ENCODE measurements at regions not wholly inside any gene's neighbourhood (a gene's known extent, or its start where the extent isn't known, plus 50 kb on each side); places are given as distances from the start of the nearest gene placed in this dataset.

DNA sequence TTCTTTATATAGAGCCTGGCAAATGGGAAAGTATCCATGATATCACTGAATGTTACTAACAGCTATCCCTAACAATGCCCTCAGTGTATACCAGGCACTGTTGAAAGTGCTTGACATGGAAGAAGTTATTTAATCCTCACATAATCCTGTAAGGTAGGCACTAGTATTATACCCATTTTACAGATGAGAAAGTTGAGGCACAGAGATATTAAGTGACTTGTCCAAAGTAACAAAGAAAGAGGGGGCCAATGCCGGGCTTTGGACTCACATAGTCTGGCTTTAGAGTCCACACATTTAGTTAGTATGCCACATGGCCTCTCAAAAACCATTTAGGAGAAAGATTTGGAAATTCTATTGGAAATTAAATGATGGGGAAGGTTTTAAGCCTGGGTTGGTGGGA, 220.8 kb upstream of the PLET1 start:
- TF ChIP-seq, protein P1, sequence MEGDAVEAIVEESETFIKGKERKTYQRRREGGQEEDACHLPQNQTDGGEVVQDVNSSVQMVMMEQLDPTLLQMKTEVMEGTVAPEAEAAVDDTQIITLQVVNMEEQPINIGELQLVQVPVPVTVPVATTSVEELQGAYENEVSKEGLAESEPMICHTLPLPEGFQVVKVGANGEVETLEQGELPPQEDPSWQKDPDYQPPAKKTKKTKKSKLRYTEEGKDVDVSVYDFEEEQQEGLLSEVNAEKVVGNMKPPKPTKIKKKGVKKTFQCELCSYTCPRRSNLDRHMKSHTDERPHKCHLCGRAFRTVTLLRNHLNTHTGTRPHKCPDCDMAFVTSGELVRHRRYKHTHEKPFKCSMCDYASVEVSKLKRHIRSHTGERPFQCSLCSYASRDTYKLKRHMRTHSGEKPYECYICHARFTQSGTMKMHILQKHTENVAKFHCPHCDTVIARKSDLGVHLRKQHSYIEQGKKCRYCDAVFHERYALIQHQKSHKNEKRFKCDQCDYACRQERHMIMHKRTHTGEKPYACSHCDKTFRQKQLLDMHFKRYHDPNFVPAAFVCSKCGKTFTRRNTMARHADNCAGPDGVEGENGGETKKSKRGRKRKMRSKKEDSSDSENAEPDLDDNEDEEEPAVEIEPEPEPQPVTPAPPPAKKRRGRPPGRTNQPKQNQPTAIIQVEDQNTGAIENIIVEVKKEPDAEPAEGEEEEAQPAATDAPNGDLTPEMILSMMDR (conservative IDR thresholded peaks at IDR 0.05; ENCODE audit: low read length): no peak
- no peak for DNase-seq (ENCODE audit: low read depth)

DNA sequence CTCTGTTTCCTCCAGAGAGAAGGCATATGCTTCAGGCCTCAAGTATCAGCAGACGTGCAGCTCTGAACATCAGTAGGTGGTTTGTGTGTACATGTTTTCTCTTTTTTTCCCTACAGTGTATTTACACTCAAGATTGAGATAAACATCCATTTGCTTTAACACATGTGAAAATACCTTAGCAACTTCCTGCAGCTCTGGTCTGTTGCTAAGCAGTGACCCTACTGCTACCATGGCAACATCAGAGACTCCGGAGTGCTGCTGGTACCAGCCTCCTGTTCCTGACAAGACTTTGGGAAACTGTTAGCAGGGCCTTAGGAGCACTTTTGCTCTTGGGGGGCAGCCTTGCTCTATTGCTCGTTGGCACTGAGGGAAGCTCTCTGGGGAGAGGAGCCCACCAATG, 221.2 kb upstream of the PLET1 start:
- no peak overlapping the region for H3K4me3 ChIP-seq (ENCODE audit: low read length)
- no peak for DNase-seq (ENCODE audit: low read depth)
- TF ChIP-seq, protein P1 (conservative IDR thresholded peaks at IDR 0.05; ENCODE audit: low read length): no peak

More for the DNA sequence above, 220.8 kb upstream of the PLET1 start:
- H3K4me3 ChIP-seq (ENCODE audit: low read length): no peak overlapping the region

DNA sequence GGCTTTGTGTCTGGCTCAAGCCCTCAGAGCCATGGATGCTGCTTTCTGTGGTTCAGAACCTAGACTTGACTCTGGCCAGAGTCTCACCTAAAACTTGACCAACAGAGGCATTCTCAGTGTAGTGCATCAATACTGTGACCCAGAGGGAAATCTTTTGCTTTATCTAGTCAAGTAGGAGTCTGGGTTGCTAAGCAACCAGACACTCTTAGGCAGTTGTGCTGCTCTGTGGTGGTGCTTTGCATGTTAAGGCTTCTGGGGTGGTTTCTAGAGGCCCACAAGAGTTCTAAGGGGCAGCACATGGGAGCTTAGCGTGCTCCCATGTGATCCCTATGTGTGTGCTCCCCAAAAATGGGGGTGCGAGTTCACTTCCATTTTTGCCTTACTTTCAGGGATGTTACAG, 224.6 kb upstream of the PLET1 start:
- H3K4me3 ChIP-seq (ENCODE audit: low read length): no peak overlapping the region
- TF ChIP-seq, protein P1 (conservative IDR thresholded peaks at IDR 0.05; ENCODE audit: low read length): no peak
- no peak for DNase-seq (ENCODE audit: low read depth)

DNA sequence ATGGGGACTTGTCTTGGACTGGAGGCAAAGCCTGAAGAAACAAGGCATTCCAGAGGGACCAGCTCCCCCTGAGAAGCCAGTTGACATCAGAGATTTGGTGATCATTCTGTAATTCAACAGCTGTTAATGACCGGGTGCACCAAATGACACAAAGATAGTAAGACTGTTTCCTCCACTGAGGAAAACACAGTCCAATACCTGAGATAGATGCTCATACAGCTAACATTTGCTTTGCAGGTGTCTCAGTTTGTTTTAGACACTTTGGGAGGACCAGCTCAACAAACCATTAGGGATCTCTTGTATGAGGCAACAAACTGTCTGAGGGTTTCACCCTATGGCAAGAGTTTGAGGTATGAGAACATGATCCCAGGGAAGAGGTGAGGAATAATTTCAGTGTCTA, 237.2 kb upstream of the PLET1 start:
- TF ChIP-seq, protein P1 (conservative IDR thresholded peaks at IDR 0.05; ENCODE audit: low read length): no peak
- no peak for DNase-seq (ENCODE audit: low read depth)
- no peak overlapping the region for H3K4me3 ChIP-seq (ENCODE audit: low read length)

DNA sequence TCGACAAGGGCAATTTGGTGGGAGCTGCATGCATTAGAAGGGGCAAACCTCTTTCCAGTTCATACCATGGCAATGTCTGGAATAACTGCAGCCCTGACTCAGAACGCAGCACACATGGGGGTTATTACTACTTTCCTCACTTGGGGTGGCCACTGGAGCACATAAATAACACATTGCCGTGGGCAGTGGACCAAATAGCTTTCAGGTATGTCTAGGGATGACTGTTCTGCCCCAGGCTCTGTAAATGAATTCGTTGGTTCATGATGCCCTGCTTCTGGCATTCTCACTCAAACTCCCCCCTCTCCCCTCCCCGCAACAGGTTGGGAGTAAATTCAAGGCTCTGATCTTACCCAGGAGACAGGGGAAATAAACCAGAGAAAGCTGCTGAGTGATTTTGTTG, 238.0 kb upstream of the PLET1 start:
- TF ChIP-seq, protein P1 (conservative IDR thresholded peaks at IDR 0.05; ENCODE audit: low read length): no peak

DNA sequence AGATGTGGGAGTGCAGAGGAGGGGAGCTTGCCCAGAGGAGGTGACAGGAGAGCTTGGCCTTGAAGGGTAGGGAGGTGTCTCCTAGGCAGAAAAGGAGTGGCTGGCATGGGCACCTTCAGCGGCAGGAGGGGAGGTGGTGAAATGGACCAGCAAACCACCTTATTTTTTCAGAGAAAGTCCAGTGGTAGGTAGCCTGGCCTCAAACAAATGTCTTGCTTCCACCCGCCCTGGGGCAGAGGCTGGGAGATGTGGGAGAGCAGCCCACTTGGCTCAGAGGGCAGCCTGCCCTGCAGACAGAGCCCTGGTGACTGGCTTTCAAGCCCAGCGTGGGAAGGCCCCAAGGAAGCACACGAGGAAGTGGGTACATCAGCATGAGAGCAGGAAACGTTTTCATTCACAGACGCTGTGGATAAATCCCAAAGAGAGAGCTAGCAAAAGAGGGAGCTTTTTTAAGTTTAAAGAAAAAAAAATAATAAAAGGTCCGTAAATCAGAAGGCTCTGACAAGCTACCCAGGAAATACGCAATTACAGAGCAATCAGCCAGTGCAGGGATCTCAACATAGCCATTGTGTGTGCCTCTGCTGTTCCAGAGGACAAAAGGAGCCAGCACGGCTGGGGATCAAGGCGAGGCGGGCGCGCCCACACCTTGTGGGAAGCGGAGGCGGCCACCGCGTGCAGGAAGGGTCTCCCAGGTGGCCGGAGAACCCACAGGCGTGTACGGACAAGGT, 238.7 kb upstream of the PLET1 start:
- TF ChIP-seq, protein P1 (conservative IDR thresholded peaks at IDR 0.05; ENCODE audit: low read length): no peak
- H3K4me3 ChIP-seq (ENCODE audit: low read length): no peak overlapping the region
- no peak for DNase-seq (ENCODE audit: low read depth)

More for the DNA sequence above, 238.0 kb upstream of the PLET1 start:
- no peak for DNase-seq (ENCODE audit: low read depth)
- no peak overlapping the region for H3K4me3 ChIP-seq (ENCODE audit: low read length)

DNA sequence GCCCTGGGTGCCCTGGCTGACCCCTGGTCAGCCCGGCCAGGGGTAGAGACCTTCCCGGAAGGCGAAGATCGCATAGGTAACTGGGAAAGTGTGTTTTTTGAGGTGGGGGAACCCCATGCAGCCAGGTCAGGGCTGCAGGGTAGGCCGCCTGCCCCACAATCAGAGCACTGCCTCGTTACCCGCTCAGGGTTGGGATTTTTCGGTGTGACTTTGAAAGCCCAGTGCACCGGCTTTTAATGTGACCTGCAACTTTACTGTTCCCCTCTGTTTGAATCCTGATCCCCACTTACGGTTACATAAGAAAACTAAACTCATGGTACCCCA, 239.2 kb upstream of the PLET1 start:
- TF ChIP-seq, protein P1 (conservative IDR thresholded peaks at IDR 0.05; ENCODE audit: low read length): no peak
- DNase-seq (ENCODE audit: low read depth): no peak
- H3K4me3 ChIP-seq (ENCODE audit: low read length): no peak overlapping the region

All from AG10803 (cell line).